Ishikawa (cell line): ENCODE measurements at regions not wholly inside any gene's neighbourhood (a gene's known extent, or its start where the extent isn't known, plus 50 kb on each side); places are given as distances from the start of the nearest gene placed in this dataset.

Experiments used
- CEBPB ChIP-seq: IDR thresholded peaks from 2 replicates; pipeline ENCODE4 v1.6.1; 2012
- EP300 ChIP-seq: IDR thresholded peaks from 2 replicates; pipeline ENCODE4 v1.6.1; 2012; ENCODE audit warnings: borderline replicate concordance
- FOXM1 ChIP-seq: IDR thresholded peaks from 2 replicates; pipeline ENCODE4 v1.6.1; 2012; ENCODE audit warnings: low read depth, borderline replicate concordance
- REST ChIP-seq: IDR thresholded peaks from 2 replicates; pipeline ENCODE4 v1.6.1; 2012; ENCODE audit warnings: low read depth, mild to moderate bottlenecking
- TCF12 ChIP-seq: IDR thresholded peaks from 2 replicates; pipeline ENCODE4 v1.6.1; 2012; ENCODE audit warnings: low read depth
- TF ChIP-seq, protein P1 (sequence below): IDR thresholded peaks from 2 replicates; pipeline ENCODE4 v1.6.1; 2012

- TF ChIP-seq CEBPB (no peak), TCF12 (no peak), FOXM1 (no peak), REST (no peak), EP300 (no peak)
- TF ChIP-seq, protein P1, sequence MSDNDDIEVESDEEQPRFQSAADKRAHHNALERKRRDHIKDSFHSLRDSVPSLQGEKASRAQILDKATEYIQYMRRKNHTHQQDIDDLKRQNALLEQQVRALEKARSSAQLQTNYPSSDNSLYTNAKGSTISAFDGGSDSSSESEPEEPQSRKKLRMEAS, result no peak
Observed at GRCh38 chr20:10794765-10795164, 121.0 kb upstream of the JAG1 start.
